HCEC 1CT (cell line): ENCODE measurements at regions not wholly inside any gene's neighbourhood (a gene's known extent, or its start where the extent isn't known, plus 50 kb on each side); places are given as distances from the start of the nearest gene placed in this dataset.

Source experiments
- DNase-seq: peaks from one replicate; pipeline ENCODE4 v3.0.0-alpha.2; 2017

- DNase-seq = no peak
Observed at GRCh38 chr12:78611504-78611903, 253.1 kb upstream of the SYT1 start.

GRCh38 chr12:78612190-78612589, 252.4 kb upstream of the SYT1 start:
- DNase-seq = no peak

- no peak for DNase-seq
Observed at GRCh38 chr12:78617683-78618082, 246.9 kb upstream of the SYT1 start.

- DNase-seq = no peak
Observed at GRCh38 chr12:78622529-78623195, 241.9 kb upstream of the SYT1 start.

- no peak for DNase-seq
Observed at GRCh38 chr12:78628491-78629100, 236.0 kb upstream of the SYT1 start.

GRCh38 chr12:78636231-78636855, 228.2 kb upstream of the SYT1 start:
- DNase-seq = peak; percentile 60

- peak; percentile 22 for DNase-seq
Observed at GRCh38 chr12:78641837-78642423, 222.6 kb upstream of the SYT1 start.

- peak; percentile 4 for DNase-seq
Observed at GRCh38 chr12:78645956-78646355, 218.6 kb upstream of the SYT1 start.

GRCh38 chr12:78651755-78652154, 212.8 kb upstream of the SYT1 start:
- no peak for DNase-seq

- no peak for DNase-seq
Observed at GRCh38 chr12:78666584-78666983, 198.0 kb upstream of the SYT1 start.

GRCh38 chr12:78671295-78671694, 193.3 kb upstream of the SYT1 start:
- DNase-seq = peak; percentile 39

GRCh38 chr12:78672033-78672432, 192.5 kb upstream of the SYT1 start:
- DNase-seq = no peak

- peak; percentile 39 for DNase-seq
Observed at GRCh38 chr12:78674311-78675090, 190.1 kb upstream of the SYT1 start.

- DNase-seq = no peak
Observed at GRCh38 chr12:78680596-78680995, 184.0 kb upstream of the SYT1 start.

- DNase-seq = no peak
Observed at GRCh38 chr12:78683031-78683430, 181.5 kb upstream of the SYT1 start.

GRCh38 chr12:78683626-78684025, 180.9 kb upstream of the SYT1 start:
- DNase-seq = no peak

GRCh38 chr12:78684419-78684818, 180.2 kb upstream of the SYT1 start:
- DNase-seq = no peak

- no peak for DNase-seq
Observed at GRCh38 chr12:78695749-78696148, 168.8 kb upstream of the SYT1 start.

GRCh38 chr12:78696267-78696666, 168.3 kb upstream of the SYT1 start:
- no peak for DNase-seq

GRCh38 chr12:78697817-78698415, 166.7 kb upstream of the SYT1 start:
- DNase-seq = peak; percentile 49

GRCh38 chr12:78698747-78699146, 165.8 kb upstream of the SYT1 start:
- peak; percentile 48 for DNase-seq

- no peak for DNase-seq
Observed at GRCh38 chr12:78700565-78700964, 164.0 kb upstream of the SYT1 start.
